Activated naive CD4-positive, alpha-beta T cell treated with anti-CD3 and anti-CD28 coated beads for 36 hours (primary cell): ENCODE measurements at regions not wholly inside any gene's neighbourhood (a gene's known extent, or its start where the extent isn't known, plus 50 kb on each side); places are given as distances from the start of the nearest gene placed in this dataset.

Source experiments
- CTCF ChIA-PET: fragments of 350-600 bp; sonication (Branson Sonifier 250); formaldehyde crosslinking; loops from one replicate; lab custom pipeline; 2021; ENCODE audit warnings: antibody characterized with exemption; lab: Charles Lee
- DNase-seq: peaks from one replicate; pipeline ENCODE4 v3.0.0-alpha.2; 2020
- H3K27ac Mint-ChIP-seq: one replicate; pipeline ENCODE4 v1.8.0; 2021; ENCODE audit warnings: mild to moderate bottlenecking, mixed read lengths
- H3K27me3 Mint-ChIP-seq: one replicate; pipeline ENCODE4 v1.8.0; 2021; ENCODE audit warnings: low read depth, mixed read lengths
- H3K36me3 Mint-ChIP-seq: one replicate; pipeline ENCODE4 v1.8.0; 2021; ENCODE audit warnings: low read depth, mixed read lengths
- H3K4me1 Mint-ChIP-seq: one replicate; pipeline ENCODE4 v1.8.0; 2021; ENCODE audit warnings: low read depth, mixed read lengths
- H3K4me3 Mint-ChIP-seq: one replicate; pipeline ENCODE4 v1.8.0; 2021; ENCODE audit warnings: mild to moderate bottlenecking, moderate library complexity, mixed read lengths
- H3K9me3 Mint-ChIP-seq: one replicate; pipeline ENCODE4 v1.8.0; 2021; ENCODE audit warnings: mixed read lengths
- intact Hi-C: fragments of 100-400 bp; cut with micrococcal nuclease; formaldehyde crosslinking; loops from one replicate; pipeline ENCODE4 v1.15.1; 2023

- intact Hi-C loops: no loop called here
These were observed 1293.9 kb downstream of the NCAM2 start for GRCh38 chr21:22292144-22292543.

GRCh38 chr21:22297575-22297974 lies 1299.4 kb downstream of the NCAM2 start:
- DNase-seq: no peak
- intact Hi-C loops: no loop called here
- H3K9me3 Mint-ChIP-seq: no peaks in the 10 kb centered on the region
- no peaks in the 10 kb centered on the region for H3K27me3 Mint-ChIP-seq
- peaks cover 5% of the 10 kb centered on the region for H3K4me1 Mint-ChIP-seq
- CTCF ChIA-PET: no interaction called here
- no peak overlapping the region for H3K4me3 Mint-ChIP-seq
- H3K36me3 Mint-ChIP-seq: no peaks in the 10 kb centered on the region
- H3K27ac Mint-ChIP-seq: no peak overlapping the region

More at GRCh38 chr21:22292144-22292543, 1293.9 kb downstream of the NCAM2 start:
- no peaks in the 10 kb centered on the region for H3K36me3 Mint-ChIP-seq
- DNase-seq: no peak
- no peaks in the 10 kb centered on the region for H3K27me3 Mint-ChIP-seq
- no peak overlapping the region for H3K27ac Mint-ChIP-seq
- peaks cover 2% of the 10 kb centered on the region for H3K4me1 Mint-ChIP-seq
- CTCF ChIA-PET: no interaction called here
- peaks cover 6% of the 10 kb centered on the region for H3K9me3 Mint-ChIP-seq
- H3K4me3 Mint-ChIP-seq: no peak overlapping the region

GRCh38 chr21:22311741-22312462 lies 1313.7 kb downstream of the NCAM2 start:
- Mint-ChIP-seq H3K27ac (no peak overlapping the region), H3K9me3 (peaks cover 5% of the 10 kb centered on the region), H3K27me3 (no peaks in the 10 kb centered on the region), H3K4me1 (no peaks in the 10 kb centered on the region), H3K4me3 (no peak overlapping the region), H3K36me3 (no peaks in the 10 kb centered on the region)
- DNase-seq: no peak
- intact Hi-C loops: no loop called here
- CTCF ChIA-PET: interaction anchor here (0.5 kb wide), 1 partner anchor 12 kb away, joined by 4 read pairs; no protein-coding TSS in a partner anchor

- no peak overlapping the region for H3K4me3 Mint-ChIP-seq
- CTCF ChIA-PET: no interaction called here
- no peak overlapping the region for H3K27ac Mint-ChIP-seq
- no peaks in the 10 kb centered on the region for H3K4me1 Mint-ChIP-seq
- peaks cover 5% of the 10 kb centered on the region for H3K9me3 Mint-ChIP-seq
- no peak for DNase-seq
- H3K27me3 Mint-ChIP-seq: no peaks in the 10 kb centered on the region
- intact Hi-C loops: no loop called here
- H3K36me3 Mint-ChIP-seq: no peaks in the 10 kb centered on the region
These were observed 1316.8 kb downstream of the NCAM2 start for GRCh38 chr21:22314963-22315362.

GRCh38 chr21:22319435-22319834 lies 1321.2 kb downstream of the NCAM2 start:
- no peaks in the 10 kb centered on the region for H3K36me3 Mint-ChIP-seq
- no peaks in the 10 kb centered on the region for H3K4me1 Mint-ChIP-seq
- H3K27ac Mint-ChIP-seq: no peak overlapping the region
- DNase-seq: no peak
- H3K9me3 Mint-ChIP-seq: peaks cover 2% of the 10 kb centered on the region
- H3K27me3 Mint-ChIP-seq: no peaks in the 10 kb centered on the region
- H3K4me3 Mint-ChIP-seq: no peak overlapping the region
- intact Hi-C loops: no loop called here
- CTCF ChIA-PET: no interaction called here

- Mint-ChIP-seq H3K4me1 (no peaks in the 10 kb centered on the region), H3K4me3 (no peak overlapping the region), H3K36me3 (no peaks in the 10 kb centered on the region), H3K27ac (no peak overlapping the region), H3K27me3 (no peaks in the 10 kb centered on the region), H3K9me3 (no peaks in the 10 kb centered on the region)
- CTCF ChIA-PET: no interaction called here
- intact Hi-C loops: no loop called here
- no peak for DNase-seq
These were observed 1344.7 kb downstream of the NCAM2 start for GRCh38 chr21:22342889-22343288.

GRCh38 chr21:22343303-22343702 lies 1345.1 kb downstream of the NCAM2 start:
- intact Hi-C loops: no loop called here
- H3K4me3 Mint-ChIP-seq: no peak overlapping the region
- CTCF ChIA-PET: no interaction called here

GRCh38 chr21:22343721-22344120 lies 1345.5 kb downstream of the NCAM2 start:
- CTCF ChIA-PET: no interaction called here
- DNase-seq: no peak
- Mint-ChIP-seq H3K27ac (no peak overlapping the region), H3K4me3 (no peak overlapping the region), H3K9me3 (no peaks in the 10 kb centered on the region), H3K4me1 (no peaks in the 10 kb centered on the region), H3K36me3 (no peaks in the 10 kb centered on the region), H3K27me3 (no peaks in the 10 kb centered on the region)
- intact Hi-C loops: no loop called here

More at GRCh38 chr21:22343303-22343702, 1345.1 kb downstream of the NCAM2 start:
- Mint-ChIP-seq H3K36me3 (no peaks in the 10 kb centered on the region), H3K4me1 (no peaks in the 10 kb centered on the region), H3K27ac (no peak overlapping the region), H3K27me3 (no peaks in the 10 kb centered on the region), H3K9me3 (no peaks in the 10 kb centered on the region)
- DNase-seq: no peak

GRCh38 chr21:22345624-22346023 lies 1347.4 kb downstream of the NCAM2 start:
- Mint-ChIP-seq H3K27me3 (no peaks in the 10 kb centered on the region), H3K27ac (no peak overlapping the region), H3K4me1 (no peaks in the 10 kb centered on the region), H3K36me3 (no peaks in the 10 kb centered on the region), H3K4me3 (no peak overlapping the region), H3K9me3 (no peaks in the 10 kb centered on the region)
- no peak for DNase-seq
- intact Hi-C loops: no loop called here
- CTCF ChIA-PET: no interaction called here

GRCh38 chr21:22346576-22346975 lies 1348.4 kb downstream of the NCAM2 start:
- no peak overlapping the region for H3K27ac Mint-ChIP-seq
- intact Hi-C loops: no loop called here
- H3K36me3 Mint-ChIP-seq: no peaks in the 10 kb centered on the region
- no peak for DNase-seq
- no peaks in the 10 kb centered on the region for H3K9me3 Mint-ChIP-seq
- CTCF ChIA-PET: no interaction called here
- H3K4me1 Mint-ChIP-seq: no peaks in the 10 kb centered on the region
- H3K4me3 Mint-ChIP-seq: no peak overlapping the region
- no peaks in the 10 kb centered on the region for H3K27me3 Mint-ChIP-seq

- H3K36me3 Mint-ChIP-seq: no peaks in the 10 kb centered on the region
- no peaks in the 10 kb centered on the region for H3K9me3 Mint-ChIP-seq
- no peaks in the 10 kb centered on the region for H3K27me3 Mint-ChIP-seq
- no peak for DNase-seq
- intact Hi-C loops: no loop called here
- H3K4me3 Mint-ChIP-seq: no peak overlapping the region
- H3K4me1 Mint-ChIP-seq: no peaks in the 10 kb centered on the region
- H3K27ac Mint-ChIP-seq: no peak overlapping the region
- CTCF ChIA-PET: no interaction called here
These were observed 1352.9 kb downstream of the NCAM2 start for GRCh38 chr21:22351076-22351475.

GRCh38 chr21:22352088-22352487 lies 1353.9 kb downstream of the NCAM2 start:
- intact Hi-C loops: no loop called here
- Mint-ChIP-seq H3K4me1 (no peaks in the 10 kb centered on the region), H3K27ac (no peak overlapping the region), H3K27me3 (no peaks in the 10 kb centered on the region), H3K9me3 (no peaks in the 10 kb centered on the region), H3K4me3 (no peak overlapping the region), H3K36me3 (no peaks in the 10 kb centered on the region)
- DNase-seq: no peak
- CTCF ChIA-PET: no interaction called here

GRCh38 chr21:22355949-22356348 lies 1357.7 kb downstream of the NCAM2 start:
- Mint-ChIP-seq H3K36me3 (no peaks in the 10 kb centered on the region), H3K9me3 (no peaks in the 10 kb centered on the region), H3K4me3 (no peak overlapping the region), H3K27ac (no peak overlapping the region), H3K4me1 (no peaks in the 10 kb centered on the region), H3K27me3 (no peaks in the 10 kb centered on the region)
- DNase-seq: no peak
- intact Hi-C loops: no loop called here
- CTCF ChIA-PET: no interaction called here
